ENCODE measurements at regions not wholly inside any gene's neighbourhood (a gene's known extent, or its start where the extent isn't known, plus 50 kb on each side); places are given as distances from the start of the nearest gene placed in this dataset.
"Not testable (repeated sequence)": the region's sequence is repeated elsewhere in the genome, so short reads cannot be mapped to it uniquely, and the experiment has no call there.

DNA sequence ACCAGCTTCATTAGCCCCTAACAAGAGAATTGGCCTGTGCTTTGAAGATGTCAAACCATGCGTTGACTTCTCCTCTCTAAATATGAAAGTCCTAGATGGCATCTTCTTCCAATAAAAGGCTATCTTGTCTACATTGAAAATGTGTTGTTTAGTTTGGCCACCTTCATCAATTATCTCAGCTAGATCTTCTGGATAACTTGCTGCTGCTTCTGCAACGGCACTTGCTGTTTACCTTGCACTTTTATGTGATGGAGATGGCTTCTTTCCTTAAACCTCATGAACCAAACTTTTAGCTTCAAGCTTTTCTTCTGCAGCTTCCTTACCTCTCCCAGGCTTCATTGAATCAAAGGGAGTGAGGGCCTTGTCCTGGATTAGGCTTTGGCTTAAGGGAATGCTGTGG is 58.6 kb upstream of the CSNK1E start:
- TF ChIP-seq, protein P1, sequence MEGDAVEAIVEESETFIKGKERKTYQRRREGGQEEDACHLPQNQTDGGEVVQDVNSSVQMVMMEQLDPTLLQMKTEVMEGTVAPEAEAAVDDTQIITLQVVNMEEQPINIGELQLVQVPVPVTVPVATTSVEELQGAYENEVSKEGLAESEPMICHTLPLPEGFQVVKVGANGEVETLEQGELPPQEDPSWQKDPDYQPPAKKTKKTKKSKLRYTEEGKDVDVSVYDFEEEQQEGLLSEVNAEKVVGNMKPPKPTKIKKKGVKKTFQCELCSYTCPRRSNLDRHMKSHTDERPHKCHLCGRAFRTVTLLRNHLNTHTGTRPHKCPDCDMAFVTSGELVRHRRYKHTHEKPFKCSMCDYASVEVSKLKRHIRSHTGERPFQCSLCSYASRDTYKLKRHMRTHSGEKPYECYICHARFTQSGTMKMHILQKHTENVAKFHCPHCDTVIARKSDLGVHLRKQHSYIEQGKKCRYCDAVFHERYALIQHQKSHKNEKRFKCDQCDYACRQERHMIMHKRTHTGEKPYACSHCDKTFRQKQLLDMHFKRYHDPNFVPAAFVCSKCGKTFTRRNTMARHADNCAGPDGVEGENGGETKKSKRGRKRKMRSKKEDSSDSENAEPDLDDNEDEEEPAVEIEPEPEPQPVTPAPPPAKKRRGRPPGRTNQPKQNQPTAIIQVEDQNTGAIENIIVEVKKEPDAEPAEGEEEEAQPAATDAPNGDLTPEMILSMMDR (IDR thresholded peaks at IDR 0.05): not testable (repeated sequence)
- not testable (repeated sequence) for TF ChIP-seq POLR2A (IDR thresholded peaks at IDR 0.05)
